Mesodermal cell (in vitro differentiated cells): ENCODE measurements at regions not wholly inside any gene's neighbourhood (a gene's known extent, or its start where the extent isn't known, plus 50 kb on each side); places are given as distances from the start of the nearest gene placed in this dataset.

Experiments used
- H3K27ac ChIP-seq: 2 replicates; pipeline ENCODE4 v1.7.0; 2013; ENCODE audit warnings: mild to moderate bottlenecking, low read depth, low read length, moderate library complexity; ENCODE audit not compliant: severe bottlenecking
- H3K36me3 ChIP-seq: 2 replicates; pipeline ENCODE4 v1.7.1; 2013; ENCODE audit warnings: mild to moderate bottlenecking, low read length, moderate library complexity; ENCODE audit not compliant: control insufficient read depth, insufficient read depth
- H3K4me1 ChIP-seq: one replicate; pipeline ENCODE4 v1.7.1; 2013; ENCODE audit warnings: mild to moderate bottlenecking, low read length; ENCODE audit not compliant: insufficient read depth, control insufficient read depth, poor library complexity, severe bottlenecking
- H3K4me3 ChIP-seq: 2 replicates; pipeline ENCODE4 v1.7.0; 2013; ENCODE audit warnings: low read length, control low read depth, mild to moderate bottlenecking; ENCODE audit not compliant: insufficient read depth, poor library complexity, severe bottlenecking; ENCODE audit errors: extremely low read depth
- H3K9me3 ChIP-seq: 2 replicates; pipeline ENCODE4 v1.7.1; 2013; ENCODE audit warnings: mild to moderate bottlenecking, low read length, moderate library complexity; ENCODE audit not compliant: control insufficient read depth
- WGBS, 2 experiments: methylation state at CpG; one replicate each; pipeline ENCODE4 v1.1.5; 2013; ENCODE audit warnings: missing lambda C conversion rate in 2 of 2; ENCODE audit not compliant: insufficient coverage in 2 of 2; 5-methylcytosine and 5-hydroxymethylcytosine counted together

- Histone ChIP-seq H3K4me3 (no peak overlapping the region), H3K4me1 (peaks cover 11% of the 10 kb centered on the region), H3K9me3 (no peaks in the 10 kb centered on the region), H3K27ac (no peak overlapping the region), H3K36me3 (no peaks in the 10 kb centered on the region)
- 71 to 75% methylated on average over 4 to 5 of the region's 5 CpGs for whole genome bisulfite sequencing, 2 experiments
Observed at GRCh38 chr4:41883988-41884734, 51.1 kb upstream of the TMEM33 start.

- Histone ChIP-seq H3K36me3 (no peaks in the 10 kb centered on the region), H3K9me3 (no peaks in the 10 kb centered on the region), H3K4me1 (peaks cover 16% of the 10 kb centered on the region), H3K4me3 (peak overlapping the region; percentile 27), H3K27ac (no peak overlapping the region)
- 34 to 38% methylated on average over 11 to 13 of the region's 34 CpGs for WGBS, 2 experiments
Observed at GRCh38 chr4:41882625-41883347, 52.4 kb upstream of the TMEM33 start.

GRCh38 chr4:41881981-41882624 lies 53.1 kb upstream of the TMEM33 start:
- Histone ChIP-seq H3K27ac (no peak overlapping the region), H3K36me3 (no peaks in the 10 kb centered on the region), H3K4me1 (peaks cover 16% of the 10 kb centered on the region), H3K4me3 (peak overlapping the region; percentile 27), H3K9me3 (no peaks in the 10 kb centered on the region)
- 0 to 1% methylated on average over 34 to 50 of the region's 53 CpGs for WGBS, 2 experiments

DNA sequence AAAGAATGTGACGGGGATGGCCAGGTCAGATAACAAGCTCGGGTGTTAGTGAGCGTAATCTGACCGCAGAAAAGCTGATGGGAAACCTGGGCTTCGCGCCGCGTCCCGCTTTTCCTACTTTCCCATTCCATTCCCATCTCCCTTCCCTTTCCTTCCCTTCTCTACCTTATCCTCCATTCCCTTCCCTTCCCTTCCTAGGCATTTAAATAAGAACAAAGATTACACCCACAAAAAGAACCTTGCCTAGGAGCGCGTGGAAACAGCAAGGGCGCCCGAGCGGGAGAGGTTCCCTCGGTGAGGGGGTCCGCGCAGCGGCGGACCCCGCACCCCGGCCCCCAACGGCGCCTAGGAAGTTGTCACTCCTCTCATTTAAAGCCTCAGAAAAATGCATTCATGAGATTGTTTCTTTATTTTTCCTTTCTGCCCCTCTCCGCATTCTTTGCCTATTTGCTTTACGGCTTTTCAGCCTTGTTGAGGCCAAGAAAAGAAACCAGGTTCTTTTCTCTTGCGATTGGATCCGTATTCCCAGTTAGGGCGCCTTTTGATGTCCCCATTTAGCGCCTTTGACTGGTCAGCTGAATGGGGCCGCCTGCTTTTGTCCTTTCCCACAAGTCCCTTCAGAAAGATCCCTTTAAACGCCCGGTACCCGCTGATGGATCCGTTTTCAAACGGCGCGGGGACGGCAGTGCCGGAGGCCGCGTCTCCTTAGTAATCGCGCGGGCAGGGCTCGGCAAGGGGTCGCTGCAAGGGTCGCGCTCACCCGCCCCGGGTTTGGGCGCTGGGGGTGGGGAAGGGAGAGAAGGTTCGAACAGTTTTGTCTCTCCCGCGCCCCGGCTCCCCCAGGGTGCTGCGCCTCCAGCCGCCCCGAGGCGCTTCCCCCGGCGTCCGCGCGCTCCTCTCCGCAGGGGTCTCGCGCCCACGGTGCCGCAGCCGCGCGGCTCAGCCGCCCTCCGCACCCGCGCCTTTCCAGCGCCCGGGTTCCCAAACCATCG lies 54.1 kb upstream of the TMEM33 start:
- WGBS, 2 experiments = 0 to 1% methylated on average over 41 to 45 of the region's 79 CpGs
- H3K4me1 ChIP-seq = peaks cover 16% of the 10 kb centered on the region
- H3K9me3 ChIP-seq = no peaks in the 10 kb centered on the region
- peak overlapping the region; percentile 27 for H3K4me3 ChIP-seq
- no peak overlapping the region for H3K27ac ChIP-seq
- H3K36me3 ChIP-seq = no peaks in the 10 kb centered on the region

GRCh38 chr4:41880022-41880837 lies 55.0 kb upstream of the TMEM33 start:
- H3K4me1 ChIP-seq = peaks cover 16% of the 10 kb centered on the region
- no peak overlapping the region for H3K4me3 ChIP-seq
- WGBS, 2 experiments = 1 to 2% methylated on average over 39 to 43 of the region's 45 CpGs
- H3K27ac ChIP-seq = no peak overlapping the region
- no peaks in the 10 kb centered on the region for H3K36me3 ChIP-seq
- H3K9me3 ChIP-seq = no peaks in the 10 kb centered on the region

- Histone ChIP-seq H3K4me1 (peaks cover 16% of the 10 kb centered on the region), H3K27ac (no peak overlapping the region), H3K9me3 (no peaks in the 10 kb centered on the region), H3K4me3 (no peak overlapping the region), H3K36me3 (no peaks in the 10 kb centered on the region)
- 3 to 13% methylated on average over 9 to 10 of the region's 12 CpGs for WGBS, 2 experiments
Observed at GRCh38 chr4:41879552-41879951, 55.7 kb upstream of the TMEM33 start.

GRCh38 chr4:41878991-41879491 lies 56.2 kb upstream of the TMEM33 start:
- WGBS, 2 experiments = 0 to 3% methylated on average over 2 to 8 of the region's 25 CpGs
- H3K27ac ChIP-seq = no peak overlapping the region
- H3K4me1 ChIP-seq = peaks cover 16% of the 10 kb centered on the region
- H3K4me3 ChIP-seq = no peak overlapping the region
- H3K9me3 ChIP-seq = no peaks in the 10 kb centered on the region
- H3K36me3 ChIP-seq = no peaks in the 10 kb centered on the region

DNA sequence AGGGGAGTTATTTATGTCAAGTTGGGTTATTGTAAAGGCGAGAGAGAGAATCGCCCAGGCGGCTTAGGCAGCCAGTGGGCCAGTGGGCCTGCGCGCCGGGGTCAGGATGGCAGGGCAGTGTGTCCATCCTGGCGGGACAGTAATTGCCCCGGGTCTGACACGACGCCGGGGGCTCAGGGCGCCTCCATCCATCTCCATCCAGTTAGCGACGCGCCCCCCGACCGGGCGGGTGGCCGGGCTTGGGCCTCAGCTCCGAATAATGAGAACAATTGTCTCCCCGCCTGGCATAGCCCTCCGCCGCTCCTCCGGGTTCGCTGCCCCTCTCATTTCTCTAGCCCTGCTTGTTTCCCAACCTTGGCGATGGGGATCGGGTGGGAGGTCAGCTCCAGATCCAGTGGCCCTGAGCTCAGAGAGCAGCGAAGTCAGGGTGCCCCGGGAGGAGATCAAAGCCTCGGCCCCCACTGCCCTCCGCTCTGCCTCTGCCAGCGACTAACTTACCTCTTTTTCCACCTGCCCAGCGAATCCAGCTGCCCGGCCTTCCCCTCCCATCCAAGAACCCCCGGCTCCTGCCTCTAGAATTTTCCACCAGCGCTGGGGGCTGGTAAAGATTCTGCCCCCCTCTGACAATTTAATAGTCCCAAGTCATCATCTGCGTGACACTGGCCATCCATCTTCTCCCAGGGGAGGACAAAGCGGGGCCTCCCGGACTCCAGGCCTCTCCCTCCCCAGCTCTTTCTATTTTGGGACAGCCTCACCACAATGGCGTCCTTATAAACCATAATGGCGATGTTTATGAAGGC lies 56.9 kb upstream of the TMEM33 start:
- Histone ChIP-seq H3K4me3 (no peak overlapping the region), H3K36me3 (no peaks in the 10 kb centered on the region), H3K4me1 (peaks cover 16% of the 10 kb centered on the region), H3K9me3 (no peaks in the 10 kb centered on the region), H3K27ac (peak overlapping the region; percentile 25)
- WGBS, 2 experiments = 3% methylated on average over 33 to 35 of the region's 41 CpGs
